Mesothelial cell of epicardium (in vitro differentiated cells): ENCODE measurements at regions not wholly inside any gene's neighbourhood (a gene's known extent, or its start where the extent isn't known, plus 50 kb on each side); places are given as distances from the start of the nearest gene placed in this dataset.

Experiments used
- DNase-seq, 2 experiments: peaks; one replicate each; pipeline ENCODE4 v3.0.0; 2021; ENCODE audit warnings: low spot score in 2 of 2; ENCODE audit not compliant: unreplicated experiment in 2 of 2
- H3K27ac Mint-ChIP-seq: 2 replicates; pipeline ENCODE4 v1.8.0; 2021; ENCODE audit warnings: mixed read lengths
- H3K27me3 Mint-ChIP-seq: 2 replicates; pipeline ENCODE4 v1.8.0; 2021; ENCODE audit warnings: low read depth, mixed read lengths
- H3K36me3 Mint-ChIP-seq: 2 replicates; pipeline ENCODE4 v1.8.0; 2021; ENCODE audit warnings: mixed read lengths
- H3K4me1 Mint-ChIP-seq: 2 replicates; pipeline ENCODE4 v1.8.0; 2021; ENCODE audit warnings: mixed read lengths
- H3K4me3 Mint-ChIP-seq: 2 replicates; pipeline ENCODE4 v1.8.0; 2021; ENCODE audit warnings: mild to moderate bottlenecking, moderate library complexity, mixed read lengths
- H3K9me3 Mint-ChIP-seq: 2 replicates; pipeline ENCODE4 v1.8.0; 2021; ENCODE audit warnings: mixed read lengths
- TF ChIP-seq, protein P1 (sequence below): fragments of 200-600 bp; sonication (generic); IDR thresholded peaks from one replicate; pipeline ENCODE4 v1.5.0; 2021; ENCODE audit warnings: antibody characterized with exemption; ENCODE audit not compliant: unreplicated experiment

DNA sequence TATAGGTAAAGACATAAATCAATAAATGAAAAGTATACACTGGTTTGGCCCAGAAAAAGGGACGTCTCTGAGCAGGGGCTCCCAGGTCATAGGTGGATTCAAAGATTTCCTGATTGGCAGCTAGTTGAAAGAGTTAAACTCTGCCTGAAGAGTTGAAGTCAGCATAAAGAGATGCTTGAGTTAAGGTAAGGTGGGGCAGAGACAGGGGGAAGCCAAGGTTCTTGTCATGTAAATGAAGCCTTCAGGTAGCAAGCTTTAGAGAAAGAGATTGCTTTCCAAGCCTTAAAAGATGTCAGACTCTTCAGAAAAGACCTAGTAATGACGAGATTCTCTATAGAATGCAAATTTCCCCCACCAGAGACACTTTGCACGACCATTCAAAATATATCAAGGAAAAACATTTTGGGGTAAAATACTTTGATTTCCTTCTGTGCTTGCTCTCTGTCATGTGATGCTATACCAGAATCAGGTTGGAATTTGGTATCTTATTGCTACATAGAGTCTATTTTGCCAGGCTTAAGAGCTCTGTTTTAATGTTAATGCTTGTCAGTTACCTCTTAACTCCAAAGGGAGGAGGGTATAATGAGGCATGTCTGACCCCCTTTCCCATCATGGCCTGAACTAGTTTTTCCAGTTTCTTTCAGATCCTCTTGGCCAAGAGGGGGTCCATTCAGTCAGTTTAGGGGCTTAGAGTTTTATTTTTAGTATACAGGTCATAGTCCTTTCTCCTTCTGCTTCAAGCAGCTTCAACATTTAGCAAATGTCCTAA is 429.6 kb downstream of the ADRA2A start:
- no peak for DNase-seq
- H3K36me3 Mint-ChIP-seq = no peaks in the 10 kb centered on the region
- TF ChIP-seq, protein P1, sequence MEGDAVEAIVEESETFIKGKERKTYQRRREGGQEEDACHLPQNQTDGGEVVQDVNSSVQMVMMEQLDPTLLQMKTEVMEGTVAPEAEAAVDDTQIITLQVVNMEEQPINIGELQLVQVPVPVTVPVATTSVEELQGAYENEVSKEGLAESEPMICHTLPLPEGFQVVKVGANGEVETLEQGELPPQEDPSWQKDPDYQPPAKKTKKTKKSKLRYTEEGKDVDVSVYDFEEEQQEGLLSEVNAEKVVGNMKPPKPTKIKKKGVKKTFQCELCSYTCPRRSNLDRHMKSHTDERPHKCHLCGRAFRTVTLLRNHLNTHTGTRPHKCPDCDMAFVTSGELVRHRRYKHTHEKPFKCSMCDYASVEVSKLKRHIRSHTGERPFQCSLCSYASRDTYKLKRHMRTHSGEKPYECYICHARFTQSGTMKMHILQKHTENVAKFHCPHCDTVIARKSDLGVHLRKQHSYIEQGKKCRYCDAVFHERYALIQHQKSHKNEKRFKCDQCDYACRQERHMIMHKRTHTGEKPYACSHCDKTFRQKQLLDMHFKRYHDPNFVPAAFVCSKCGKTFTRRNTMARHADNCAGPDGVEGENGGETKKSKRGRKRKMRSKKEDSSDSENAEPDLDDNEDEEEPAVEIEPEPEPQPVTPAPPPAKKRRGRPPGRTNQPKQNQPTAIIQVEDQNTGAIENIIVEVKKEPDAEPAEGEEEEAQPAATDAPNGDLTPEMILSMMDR = no peak
- H3K9me3 Mint-ChIP-seq = peaks cover 19% of the 10 kb centered on the region
- no peak overlapping the region for H3K27ac Mint-ChIP-seq
- no peak overlapping the region for H3K4me3 Mint-ChIP-seq
- H3K27me3 Mint-ChIP-seq = peaks cover 11% of the 10 kb centered on the region
- peaks cover 2% of the 10 kb centered on the region for H3K4me1 Mint-ChIP-seq

DNA sequence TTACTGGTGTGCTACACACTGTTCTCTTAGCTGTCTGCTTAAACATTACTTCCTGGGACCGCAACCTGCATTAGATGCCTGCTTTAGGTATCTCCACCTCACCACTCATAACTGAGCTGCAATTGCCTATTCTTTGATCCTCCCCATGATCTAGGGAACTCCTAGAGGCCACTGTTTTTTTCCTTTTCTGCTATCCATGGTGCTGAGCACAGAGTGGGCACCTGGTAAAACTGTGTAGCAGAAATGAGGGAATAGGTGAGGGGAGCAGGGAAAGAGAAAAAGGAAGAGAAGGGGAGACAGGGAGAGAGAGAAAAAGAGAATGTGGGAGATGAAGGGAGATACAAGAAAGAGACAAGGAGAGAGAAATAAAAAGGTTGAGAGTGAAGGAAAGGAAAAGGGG is 434.9 kb downstream of the ADRA2A start:
- Mint-ChIP-seq H3K4me3 (no peak overlapping the region), H3K27ac (no peak overlapping the region), H3K4me1 (peaks cover 2% of the 10 kb centered on the region), H3K36me3 (no peaks in the 10 kb centered on the region), H3K9me3 (no peaks in the 10 kb centered on the region), H3K27me3 (peaks cover 17% of the 10 kb centered on the region)
- no peak for DNase-seq
- TF ChIP-seq, protein P1 = no peak

DNA sequence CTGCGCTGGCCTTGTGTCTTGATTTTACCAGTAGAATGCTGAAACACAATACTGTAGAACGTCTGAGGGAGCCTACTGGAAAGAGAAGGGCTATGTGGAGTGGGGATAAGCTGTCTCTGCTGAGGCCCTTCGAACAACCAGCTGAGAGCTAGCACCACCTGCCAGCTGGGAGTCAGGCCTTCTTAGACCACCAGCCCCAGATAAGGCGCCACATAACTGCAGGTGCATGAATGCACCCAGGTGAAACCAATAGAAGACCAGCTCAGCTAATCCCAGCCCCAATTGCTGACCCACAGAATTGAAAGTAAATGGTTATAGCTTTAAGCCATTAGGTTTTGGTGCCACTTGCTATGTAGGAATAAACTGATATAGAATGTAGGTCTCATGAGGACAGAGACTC is 438.4 kb downstream of the ADRA2A start:
- Mint-ChIP-seq H3K27me3 (peaks cover 21% of the 10 kb centered on the region), H3K27ac (no peak overlapping the region), H3K9me3 (no peaks in the 10 kb centered on the region), H3K36me3 (no peaks in the 10 kb centered on the region), H3K4me1 (no peaks in the 10 kb centered on the region), H3K4me3 (no peak overlapping the region)
- TF ChIP-seq, protein P1 = no peak
- DNase-seq = no peak

DNA sequence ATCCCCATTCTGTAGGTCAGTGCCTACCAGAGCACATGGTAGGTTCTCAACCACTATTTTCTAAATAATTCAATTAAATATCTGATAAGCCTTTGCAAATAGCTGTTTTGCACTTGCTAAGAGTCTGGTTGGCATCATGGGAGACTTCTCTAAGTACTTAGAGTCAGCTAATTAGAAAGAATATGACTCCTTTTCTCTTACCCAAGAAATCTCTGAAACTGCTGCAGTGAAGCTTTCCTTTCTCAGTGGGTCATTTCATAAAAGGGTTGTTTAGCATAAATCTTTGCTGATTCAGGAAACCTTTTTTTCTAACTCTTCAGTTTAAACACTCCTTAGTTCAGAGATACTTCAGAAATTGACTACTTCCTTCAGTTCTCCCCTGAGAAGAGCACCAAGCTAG is 438.9 kb downstream of the ADRA2A start:
- no peaks in the 10 kb centered on the region for H3K4me1 Mint-ChIP-seq
- no peaks in the 10 kb centered on the region for H3K9me3 Mint-ChIP-seq
- H3K36me3 Mint-ChIP-seq = no peaks in the 10 kb centered on the region
- H3K4me3 Mint-ChIP-seq = no peak overlapping the region
- no peak overlapping the region for H3K27ac Mint-ChIP-seq
- no peak for DNase-seq
- TF ChIP-seq, protein P1 = no peak
- H3K27me3 Mint-ChIP-seq = peaks cover 23% of the 10 kb centered on the region

DNA sequence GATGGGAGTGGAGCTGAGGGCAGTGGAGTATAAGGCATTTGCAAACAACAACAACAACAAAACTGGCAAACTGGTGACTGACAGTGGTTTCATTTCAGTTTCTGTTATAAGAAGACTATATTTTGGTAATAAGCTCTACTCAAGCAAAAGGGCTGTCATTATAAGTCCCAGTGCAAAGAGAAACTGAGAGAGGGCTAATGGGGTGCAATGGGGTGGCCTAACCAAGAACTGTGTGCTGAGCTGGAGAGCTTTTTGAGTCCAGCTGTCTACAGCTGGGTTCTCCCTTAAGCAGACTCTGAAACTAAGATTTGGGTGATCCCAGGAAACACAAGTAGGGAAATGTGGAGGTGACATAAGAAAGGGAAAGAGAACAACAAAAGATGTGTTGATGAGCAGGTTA is 439.3 kb downstream of the ADRA2A start:
- DNase-seq = no peak

More for the DNA sequence above, 439.3 kb downstream of the ADRA2A start:
- no peaks in the 10 kb centered on the region for H3K36me3 Mint-ChIP-seq
- no peaks in the 10 kb centered on the region for H3K4me1 Mint-ChIP-seq
- H3K9me3 Mint-ChIP-seq = no peaks in the 10 kb centered on the region
- H3K27ac Mint-ChIP-seq = no peak overlapping the region
- H3K27me3 Mint-ChIP-seq = peaks cover 23% of the 10 kb centered on the region
- H3K4me3 Mint-ChIP-seq = no peak overlapping the region
- TF ChIP-seq, protein P1 = no peak
